ENCODE measurements at regions not wholly inside any gene's neighbourhood (a gene's known extent, or its start where the extent isn't known, plus 50 kb on each side); places are given as distances from the start of the nearest gene placed in this dataset.

- Histone ChIP-seq H3K27ac (ENCODE audit: low read length) (no peak overlapping the region), H3F3A (ENCODE audit: low read length, unreplicated experiment) (no peaks in the 10 kb centered on the region), H3K27me3 (ENCODE audit: low read length) (no peaks in the 10 kb centered on the region), H3K9me2 (replicated peaks; ENCODE audit: low read length) (no peaks in the 10 kb centered on the region), H3K4me2 (ENCODE audit: low read length) (no peak overlapping the region), H3K4me3 (ENCODE audit: low read length) (no peak overlapping the region), H3K36me3 (ENCODE audit: low read depth, low read length) (no peaks in the 10 kb centered on the region), H3K9ac (ENCODE audit: low read length) (no peak overlapping the region), H3K79me2 (ENCODE audit: low read length) (no peaks in the 10 kb centered on the region), H3K4me1 (ENCODE audit: insufficient read depth, low read length) (peaks cover 2% of the 10 kb centered on the region; the same call in 1 of the 2 replicates), H2AFZ (ENCODE audit: low read length) (no peak overlapping the region), H4K20me1 (ENCODE audit: low read length) (no peaks in the 10 kb centered on the region), H3K9me3 (ENCODE audit: low read length) (no peaks in the 10 kb centered on the region)
- ChIA-PET CTCF (no interaction called here), POLR2A (ENCODE audit: unreplicated experiment) (no interaction called here)
- no TSS peak for BruUV-seq (replicated peaks)
- intact Hi-C loops (cut with micrococcal nuclease) = no loop called here
- ATAC-seq (no peak), DNase-seq (no peak)
- TF ChIP-seq EZH2 (IDR thresholded peaks at IDR 0.05; ENCODE audit: low read length, unreplicated experiment) = no peak
- TF ChIP-seq EZH2phosphoT487 (IDR thresholded peaks at IDR 0.05; ENCODE audit: borderline replicate concordance, low read length) = no peak
- TF ChIP-seq CTCF (conservative IDR thresholded peaks at IDR 0.05; ENCODE audit: low read depth, low read length) = no peak
Observed at GRCh38 chr3:95894820-95895219, 919.6 kb upstream of the EPHA6 start.

- Histone ChIP-seq H3K4me2 (ENCODE audit: low read length) (no peak overlapping the region), H3K4me3 (ENCODE audit: low read length) (no peak overlapping the region), H3F3A (ENCODE audit: low read length, unreplicated experiment) (no peaks in the 10 kb centered on the region), H2AFZ (ENCODE audit: low read length) (no peak overlapping the region), H4K20me1 (ENCODE audit: low read length) (no peaks in the 10 kb centered on the region), H3K9me3 (ENCODE audit: low read length) (no peaks in the 10 kb centered on the region), H3K4me1 (ENCODE audit: insufficient read depth, low read length) (peaks cover 4% of the 10 kb centered on the region; the same call in 1 of the 2 replicates), H3K79me2 (ENCODE audit: low read length) (no peaks in the 10 kb centered on the region), H3K27ac (ENCODE audit: low read length) (no peak overlapping the region), H3K9me2 (replicated peaks; ENCODE audit: low read length) (no peaks in the 10 kb centered on the region), H3K36me3 (ENCODE audit: low read depth, low read length) (no peaks in the 10 kb centered on the region), H3K27me3 (ENCODE audit: low read length) (no peaks in the 10 kb centered on the region), H3K9ac (ENCODE audit: low read length) (no peak overlapping the region)
- POLR2A ChIA-PET (ENCODE audit: unreplicated experiment) = no interaction called here
- peak; percentile 99 for ATAC-seq
- peak; percentile 48 for DNase-seq
- TF ChIP-seq CTCF (conservative IDR thresholded peaks at IDR 0.05; ENCODE audit: low read depth, low read length) = no peak
- TF ChIP-seq EZH2phosphoT487 (IDR thresholded peaks at IDR 0.05; ENCODE audit: borderline replicate concordance, low read length) = no peak
- no peak for TF ChIP-seq EZH2 (IDR thresholded peaks at IDR 0.05; ENCODE audit: low read length, unreplicated experiment)
- BruUV-seq (replicated peaks) = no TSS peak
- CTCF ChIA-PET = no interaction called here
- intact Hi-C loops (cut with micrococcal nuclease) = no loop called here
Observed at GRCh38 chr3:95899494-95899893, 914.9 kb upstream of the EPHA6 start.

- no peak overlapping the region for H2AFZ ChIP-seq (ENCODE audit: low read length)
- no peaks in the 10 kb centered on the region for H3K9me2 ChIP-seq (replicated peaks; ENCODE audit: low read length)
- no peak for DNase-seq
- no peaks in the 10 kb centered on the region for H3F3A ChIP-seq (ENCODE audit: low read length, unreplicated experiment)
- TF ChIP-seq CTCF (conservative IDR thresholded peaks at IDR 0.05; ENCODE audit: low read depth, low read length) (no peak), EZH2 (IDR thresholded peaks at IDR 0.05; ENCODE audit: low read length, unreplicated experiment) (no peak), EZH2phosphoT487 (IDR thresholded peaks at IDR 0.05; ENCODE audit: borderline replicate concordance, low read length) (no peak)
- H3K9ac ChIP-seq (ENCODE audit: low read length) = no peak overlapping the region
- no peak for ATAC-seq
- H3K36me3 ChIP-seq (ENCODE audit: low read depth, low read length) = no peaks in the 10 kb centered on the region
- no peaks in the 10 kb centered on the region for H3K27me3 ChIP-seq (ENCODE audit: low read length)
- peaks cover 4% of the 10 kb centered on the region; the same call in 1 of the 2 replicates for H3K4me1 ChIP-seq (ENCODE audit: insufficient read depth, low read length)
- H4K20me1 ChIP-seq (ENCODE audit: low read length) = no peaks in the 10 kb centered on the region
- no peak overlapping the region for H3K27ac ChIP-seq (ENCODE audit: low read length)
- no peak overlapping the region for H3K4me2 ChIP-seq (ENCODE audit: low read length)
- ChIA-PET POLR2A (ENCODE audit: unreplicated experiment) (no interaction called here), CTCF (no interaction called here)
- no TSS peak for BruUV-seq (replicated peaks)
- no peaks in the 10 kb centered on the region for H3K79me2 ChIP-seq (ENCODE audit: low read length)
- intact Hi-C loops (cut with micrococcal nuclease) = no loop called here
- H3K9me3 ChIP-seq (ENCODE audit: low read length) = no peaks in the 10 kb centered on the region
- no peak overlapping the region for H3K4me3 ChIP-seq (ENCODE audit: low read length)
Observed at GRCh38 chr3:95899911-95900310, 914.5 kb upstream of the EPHA6 start.

Measured in PC-3 (cell line).